ENCODE measurements at regions not wholly inside any gene's neighbourhood (a gene's known extent, or its start where the extent isn't known, plus 50 kb on each side); places are given as distances from the start of the nearest gene placed in this dataset.

- TF ChIP-seq CTCF (conservative IDR thresholded peaks at IDR 0.05 in 1 of 2, IDR thresholded peaks at IDR 0.05 in 1 of 2; ENCODE audit: extremely low read depth in 1 of 2, insufficient read depth in 1 of 2, low read depth in 1 of 2, low read length in 2 of 2) (no peak), EZH2 (IDR thresholded peaks at IDR 0.05; ENCODE audit: borderline replicate concordance, low read length) (no peak)
These were observed 180.4 kb upstream of the PHYHIPL start for GRCh38 chr10:58996063-58996462.

Measured in mammary epithelial cell (primary cell).